Nephron (organoid): ENCODE measurements at regions not wholly inside any gene's neighbourhood (a gene's known extent, or its start where the extent isn't known, plus 50 kb on each side); places are given as distances from the start of the nearest gene placed in this dataset.

Experiments used
- H3K27ac Mint-ChIP-seq, 3 experiments: 2 replicates each; pipeline ENCODE4 v1.8.0; 2020; ENCODE audit warnings: mixed read lengths in 3 of 3, mild to moderate bottlenecking in 2 of 3, moderate library complexity in 1 of 3
- H3K27me3 Mint-ChIP-seq: 2 replicates; pipeline ENCODE4 v1.8.0; 2021; ENCODE audit warnings: low read depth, mild to moderate bottlenecking, moderate library complexity, mixed read lengths
- H3K36me3 Mint-ChIP-seq: 2 replicates; pipeline ENCODE4 v1.8.0; 2020; ENCODE audit warnings: low read depth, mixed read lengths
- H3K4me1 Mint-ChIP-seq: 2 replicates; pipeline ENCODE4 v1.8.0; 2020; ENCODE audit warnings: mixed read lengths
- H3K4me3 Mint-ChIP-seq, 3 experiments: 2 replicates each; pipeline ENCODE4 v1.8.0; 2020; ENCODE audit warnings: mild to moderate bottlenecking in 3 of 3, mixed read lengths in 3 of 3, moderate library complexity in 2 of 3
- H3K9me3 Mint-ChIP-seq: 2 replicates; pipeline ENCODE4 v1.8.0; 2020; ENCODE audit warnings: mixed read lengths
- TF ChIP-seq, protein P1 (sequence below), 3 experiments: fragments of 200-600 bp; sonication (generic); IDR thresholded peaks; one replicate each; pipeline ENCODE4 v1.5.0; 2021; ENCODE audit warnings: antibody characterized with exemption in 3 of 3; ENCODE audit not compliant: unreplicated experiment in 3 of 3

DNA sequence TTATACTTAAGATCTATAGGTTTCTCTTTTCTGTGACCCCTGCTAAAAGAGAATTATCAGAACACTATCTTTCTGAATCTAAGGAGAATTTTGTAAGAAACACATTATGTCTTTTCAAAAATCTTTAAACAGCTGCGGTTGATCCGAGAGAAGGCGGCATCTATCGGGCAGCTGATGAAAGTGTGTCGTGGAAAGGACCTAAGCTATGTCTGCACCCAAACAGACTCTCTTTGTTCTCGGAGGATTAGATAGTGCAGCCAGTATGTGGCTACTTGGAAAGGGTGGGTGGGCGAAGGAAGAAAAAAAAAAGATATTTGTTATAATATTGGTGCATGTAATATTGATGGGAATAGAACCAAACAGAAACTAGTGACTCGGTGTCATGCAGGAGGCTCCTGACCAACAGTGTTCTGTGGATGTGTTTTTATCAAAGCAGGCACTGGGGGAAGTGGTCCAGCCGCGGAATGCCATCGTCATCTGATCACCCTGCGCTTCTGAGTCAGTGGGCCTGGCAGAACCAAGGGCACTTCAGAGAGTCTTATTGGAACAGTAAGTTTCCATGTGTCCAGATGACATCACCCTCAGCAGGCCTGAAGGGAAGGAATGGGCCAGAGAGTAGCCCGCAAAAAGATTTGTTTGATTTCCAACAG, 509.7 kb upstream of the AKR1E2 start:
- Mint-ChIP-seq H3K9me3 (no peaks in the 10 kb centered on the region), H3K4me3 (peak overlapping the region in 1 of 3 experiments; percentile 44), H3K36me3 (no peaks in the 10 kb centered on the region), H3K4me1 (peaks cover 18% of the 10 kb centered on the region), H3K27ac (peak overlapping the region; percentile 53 to 72 (median 69)), H3K27me3 (peaks cover 3% of the 10 kb centered on the region)
- TF ChIP-seq, protein P1, sequence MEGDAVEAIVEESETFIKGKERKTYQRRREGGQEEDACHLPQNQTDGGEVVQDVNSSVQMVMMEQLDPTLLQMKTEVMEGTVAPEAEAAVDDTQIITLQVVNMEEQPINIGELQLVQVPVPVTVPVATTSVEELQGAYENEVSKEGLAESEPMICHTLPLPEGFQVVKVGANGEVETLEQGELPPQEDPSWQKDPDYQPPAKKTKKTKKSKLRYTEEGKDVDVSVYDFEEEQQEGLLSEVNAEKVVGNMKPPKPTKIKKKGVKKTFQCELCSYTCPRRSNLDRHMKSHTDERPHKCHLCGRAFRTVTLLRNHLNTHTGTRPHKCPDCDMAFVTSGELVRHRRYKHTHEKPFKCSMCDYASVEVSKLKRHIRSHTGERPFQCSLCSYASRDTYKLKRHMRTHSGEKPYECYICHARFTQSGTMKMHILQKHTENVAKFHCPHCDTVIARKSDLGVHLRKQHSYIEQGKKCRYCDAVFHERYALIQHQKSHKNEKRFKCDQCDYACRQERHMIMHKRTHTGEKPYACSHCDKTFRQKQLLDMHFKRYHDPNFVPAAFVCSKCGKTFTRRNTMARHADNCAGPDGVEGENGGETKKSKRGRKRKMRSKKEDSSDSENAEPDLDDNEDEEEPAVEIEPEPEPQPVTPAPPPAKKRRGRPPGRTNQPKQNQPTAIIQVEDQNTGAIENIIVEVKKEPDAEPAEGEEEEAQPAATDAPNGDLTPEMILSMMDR (IDR thresholded peaks at IDR 0.05; ENCODE audit: unreplicated experiment in 3 of 3) = no peak

DNA sequence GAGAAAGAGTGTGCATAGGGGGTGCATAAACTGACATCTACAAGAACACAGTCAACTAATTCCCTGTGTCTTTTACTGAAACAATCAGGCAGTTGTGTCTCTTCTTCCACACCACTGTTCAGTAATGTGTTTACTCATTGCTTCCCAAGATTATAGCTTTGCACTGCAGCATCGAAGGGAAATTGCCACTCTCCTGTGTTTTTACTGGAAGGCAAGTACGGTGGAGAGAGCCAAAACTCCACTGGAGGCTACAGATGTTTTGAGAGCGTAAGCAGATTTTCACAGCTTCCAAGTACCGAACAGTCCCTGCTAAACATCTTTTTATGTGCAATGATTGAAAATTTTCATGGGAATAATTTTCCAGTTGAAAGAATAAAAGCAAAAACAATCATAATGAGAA, 510.5 kb upstream of the AKR1E2 start:
- no peak overlapping the region for H3K4me3 Mint-ChIP-seq
- H3K27me3 Mint-ChIP-seq = peaks cover 3% of the 10 kb centered on the region
- H3K9me3 Mint-ChIP-seq = peaks cover 2% of the 10 kb centered on the region
- TF ChIP-seq, protein P1 (IDR thresholded peaks at IDR 0.05; ENCODE audit: unreplicated experiment in 3 of 3) = no peak
- H3K27ac Mint-ChIP-seq = peak overlapping the region; percentile 31 to 72 (median 53)
- H3K36me3 Mint-ChIP-seq = no peaks in the 10 kb centered on the region
- peaks cover 18% of the 10 kb centered on the region for H3K4me1 Mint-ChIP-seq

DNA sequence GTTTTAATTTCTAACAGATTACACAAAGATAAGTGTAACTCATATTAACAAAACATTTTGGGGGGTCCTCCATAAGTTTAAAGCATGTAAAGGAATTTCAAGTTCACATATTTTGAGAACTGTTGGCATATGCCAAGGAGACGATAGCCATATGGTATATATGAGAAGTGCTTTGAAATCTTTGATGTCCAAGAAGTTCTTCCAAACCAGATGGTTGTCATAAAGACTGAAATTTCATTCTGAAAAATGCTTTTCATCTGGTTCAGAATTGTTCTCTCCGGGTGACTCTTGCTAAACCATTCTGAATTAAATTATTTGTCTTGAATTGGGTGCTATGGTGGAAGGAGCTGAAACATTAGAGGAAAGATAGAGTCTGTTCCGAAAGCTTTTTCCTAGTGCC, 513.0 kb upstream of the AKR1E2 start:
- Mint-ChIP-seq H3K9me3 (peaks cover 2% of the 10 kb centered on the region), H3K36me3 (no peaks in the 10 kb centered on the region), H3K27ac (no peak overlapping the region)

DNA sequence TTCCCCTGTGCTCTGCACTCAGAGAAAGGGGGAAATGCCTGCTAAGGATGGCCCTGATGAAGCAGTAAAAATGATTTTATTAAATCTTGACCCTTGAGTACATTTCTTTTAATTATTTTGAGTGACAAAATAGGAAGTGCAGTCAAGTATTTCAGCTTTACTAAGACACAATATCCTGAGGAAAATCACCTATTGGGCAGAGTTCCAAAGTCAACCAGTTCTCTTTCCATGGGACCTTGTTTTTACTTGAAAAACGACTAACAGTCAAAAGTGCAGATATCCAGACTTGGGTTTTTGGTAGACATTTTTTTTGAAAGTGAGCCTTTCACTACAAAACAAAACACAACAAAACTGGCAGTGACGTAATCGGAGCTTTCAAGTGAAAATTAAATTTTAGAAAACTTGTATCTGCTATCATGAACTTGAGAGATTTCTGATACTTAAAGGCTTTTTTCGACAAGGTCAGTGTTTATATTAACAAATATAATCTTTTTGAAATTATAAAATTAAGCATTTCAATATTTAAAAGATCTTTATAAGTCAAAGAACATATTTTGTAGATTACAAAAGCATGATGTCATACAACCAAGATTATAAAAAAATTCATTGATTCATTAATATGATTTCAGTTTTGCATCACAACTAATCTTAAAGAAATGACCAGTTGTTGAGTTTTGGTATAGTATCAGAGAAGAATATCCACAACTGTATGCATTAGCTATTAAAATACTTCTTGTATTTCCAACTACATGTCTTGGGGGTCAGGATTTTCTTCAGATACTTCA, 513.8 kb upstream of the AKR1E2 start:
- H3K4me3 Mint-ChIP-seq = no peak overlapping the region
- no peak overlapping the region for H3K27ac Mint-ChIP-seq
- peaks cover 18% of the 10 kb centered on the region for H3K4me1 Mint-ChIP-seq
- peaks cover 2% of the 10 kb centered on the region for H3K9me3 Mint-ChIP-seq
- no peaks in the 10 kb centered on the region for H3K36me3 Mint-ChIP-seq
- H3K27me3 Mint-ChIP-seq = peaks cover 3% of the 10 kb centered on the region
- TF ChIP-seq, protein P1 (IDR thresholded peaks at IDR 0.05; ENCODE audit: unreplicated experiment in 3 of 3) = no peak

More for the DNA sequence above, 513.0 kb upstream of the AKR1E2 start:
- peaks cover 3% of the 10 kb centered on the region for H3K27me3 Mint-ChIP-seq
- no peak overlapping the region for H3K4me3 Mint-ChIP-seq
- peaks cover 18% of the 10 kb centered on the region for H3K4me1 Mint-ChIP-seq
- TF ChIP-seq, protein P1 (IDR thresholded peaks at IDR 0.05; ENCODE audit: unreplicated experiment in 3 of 3) = no peak

DNA sequence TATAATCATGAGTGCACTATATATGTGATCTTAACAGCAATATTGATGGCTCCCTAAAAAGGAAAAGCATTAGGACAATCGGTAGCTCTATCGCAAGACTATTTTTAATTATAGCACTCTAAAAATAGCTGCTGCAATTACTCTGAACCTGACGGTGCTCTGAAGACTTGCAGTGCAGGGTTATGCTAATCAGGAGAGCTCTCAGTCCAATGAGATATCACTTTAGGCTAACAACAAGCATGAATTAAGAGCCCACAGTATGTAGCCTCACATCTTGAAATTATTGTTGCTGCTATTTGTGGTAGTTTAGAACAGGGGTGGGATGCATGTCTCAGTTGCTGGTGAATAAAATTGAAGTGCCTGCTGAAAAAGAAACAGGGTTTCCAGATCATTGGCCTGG, 515.8 kb upstream of the AKR1E2 start:
- peaks cover 3% of the 10 kb centered on the region for H3K27me3 Mint-ChIP-seq
- no peak overlapping the region for H3K4me3 Mint-ChIP-seq
- H3K4me1 Mint-ChIP-seq = peaks cover 12% of the 10 kb centered on the region
- peaks cover 2% of the 10 kb centered on the region for H3K9me3 Mint-ChIP-seq
- H3K27ac Mint-ChIP-seq = no peak overlapping the region
- no peaks in the 10 kb centered on the region for H3K36me3 Mint-ChIP-seq
- TF ChIP-seq, protein P1 (IDR thresholded peaks at IDR 0.05; ENCODE audit: unreplicated experiment in 3 of 3) = no peak
